Endothelial cell of umbilical vein (primary cell): ENCODE measurements at regions not wholly inside any gene's neighbourhood (a gene's known extent, or its start where the extent isn't known, plus 50 kb on each side); places are given as distances from the start of the nearest gene placed in this dataset.

Experiments used
- BruUV-seq: library from RNA; stranded (reverse); fragments of 400-500 nt; replicated peaks from 2 replicates; lab custom pipeline; 2021; lab: Mats Ljungman, UMichigan
- CTCF ChIA-PET: fragments of 300-600, 350-600 bp; sonication (Branson Sonifier 250); formaldehyde crosslinking; loops from one replicate; lab custom pipeline; 2021; ENCODE audit warnings: antibody characterized with exemption, inconsistent platforms; lab: Charles Lee
- POLR2A ChIA-PET: fragments of 300-600, 350-600 bp; sonication (Branson Sonifier 250); formaldehyde crosslinking; loops from one replicate; lab custom pipeline; 2021; ENCODE audit warnings: antibody characterized with exemption, inconsistent platforms; lab: Charles Lee
- DNase-seq: peaks from one replicate; pipeline ENCODE4 v3.0.0-alpha.2; 2011; ENCODE audit warnings: low read depth, low spot score
- FAIRE-seq: peaks from 2 replicates; lab custom pipeline; 2011; peaks lifted over from hg19 to GRCh38; lab: Jason Lieb, UNC
- H2AFZ ChIP-seq: 2 replicates; pipeline ENCODE4 v1.6.0; 2012; ENCODE audit warnings: low read depth, low read length, control low read depth, inconsistent platforms
- H3K27ac ChIP-seq: 2 replicates; pipeline ENCODE4 v1.5.1; 2011; ENCODE audit warnings: low read depth, mild to moderate bottlenecking, control low read depth, low read length, moderate library complexity; ENCODE audit not compliant: insufficient read depth
- H3K27me3 ChIP-seq, 2 experiments: 2 replicates each; pipeline versions ENCODE4 v1.6.0 to v1.6.1; 2011; ENCODE audit warnings: low read length in 2 of 2, mixed read lengths in 1 of 2; ENCODE audit not compliant: control insufficient read depth in 2 of 2, insufficient read depth in 2 of 2
- H3K36me3 ChIP-seq, 2 experiments: 2 replicates in 1 of 2; 3 replicates in 1 of 2; pipeline ENCODE4 v1.5.1; 2011; ENCODE audit warnings: low read length in 2 of 2, mild to moderate bottlenecking in 1 of 2, moderate library complexity in 1 of 2; ENCODE audit not compliant: control insufficient read depth in 2 of 2, insufficient read depth in 2 of 2; ENCODE audit errors: extremely low read depth in 1 of 2
- H3K4me1 ChIP-seq: 3 replicates; pipeline ENCODE4 v1.5.1; 2011; ENCODE audit warnings: mild to moderate bottlenecking, low read length; ENCODE audit not compliant: control insufficient read depth, insufficient read depth; ENCODE audit errors: extremely low read depth
- H3K4me2 ChIP-seq: 2 replicates; pipeline ENCODE4 v1.6.1; 2011; ENCODE audit warnings: low read length, control low read depth, mixed read lengths; ENCODE audit not compliant: insufficient read depth
- H3K4me3 ChIP-seq, 3 experiments: fragments of 200-600 bp in 1 of 3; sonication (generic), shearing (Covaris generic) in 1 of 3; replicated peaks in 1 of 3; 2 replicates each; pipeline ENCODE4 v1.5.1; 2011 to 2016; ENCODE audit warnings: control low read depth in 3 of 3, low read length in 3 of 3, mild to moderate bottlenecking in 2 of 3, inconsistent platforms in 1 of 3, low read depth in 1 of 3, moderate library complexity in 1 of 3; ENCODE audit not compliant: insufficient read depth in 1 of 3
- H3K79me2 ChIP-seq: 2 replicates; pipeline ENCODE4 v1.6.0; 2012; ENCODE audit warnings: low read length, inconsistent platforms; ENCODE audit not compliant: control insufficient read depth, insufficient read depth
- H3K9ac ChIP-seq: replicated peaks from 2 replicates; pipeline ENCODE3; 2011; ENCODE audit warnings: low read length, control low read depth; ENCODE audit not compliant: insufficient read depth; ENCODE audit errors: extremely low read depth
- H3K9me1 ChIP-seq: replicated peaks from 3 replicates; pipeline ENCODE4 v1.6.0; 2011; ENCODE audit warnings: mild to moderate bottlenecking, low read length; ENCODE audit not compliant: control insufficient read depth, insufficient read depth; ENCODE audit errors: extremely low read depth
- H3K9me3 ChIP-seq: replicated peaks from 2 replicates; pipeline ENCODE4 v1.5.1; 2012; ENCODE audit warnings: low read length, inconsistent platforms; ENCODE audit not compliant: control insufficient read depth, insufficient read depth
- H4K20me1 ChIP-seq: replicated peaks from 2 replicates; pipeline ENCODE3; 2011; ENCODE audit warnings: mild to moderate bottlenecking, low read length; ENCODE audit not compliant: control insufficient read depth, insufficient read depth; ENCODE audit errors: extremely low read depth
- EZH2 ChIP-seq: IDR thresholded peaks from 2 replicates; pipeline ENCODE4 v1.6.1; 2012; ENCODE audit warnings: borderline replicate concordance, low read depth, mild to moderate bottlenecking, moderate library complexity, low read length, inconsistent platforms; ENCODE audit not compliant: severe bottlenecking
- FOS ChIP-seq: IDR thresholded peaks from 2 replicates; pipeline ENCODE4 v1.6.1; 2011; ENCODE audit warnings: mild to moderate bottlenecking, low read length, moderate library complexity, borderline replicate concordance; ENCODE audit not compliant: insufficient read depth
- GATA2 ChIP-seq: IDR thresholded peaks from 2 replicates; pipeline ENCODE4 v1.7.0; 2011; ENCODE audit warnings: low read depth, mild to moderate bottlenecking, moderate library complexity, mixed read lengths, low read length; ENCODE audit not compliant: insufficient read length, insufficient read depth
- JUN ChIP-seq: IDR thresholded peaks from 2 replicates; pipeline ENCODE4 v1.6.1; 2011; ENCODE audit warnings: borderline replicate concordance, low read depth; ENCODE audit not compliant: insufficient read length, insufficient read depth
- MAX ChIP-seq: IDR thresholded peaks from 2 replicates; pipeline ENCODE4 v1.6.1; 2011; ENCODE audit not compliant: insufficient read depth, insufficient read length
- MYC ChIP-seq: IDR thresholded peaks from one replicate; pipeline ENCODE4 v1.6.1; 2011; ENCODE audit warnings: mild to moderate bottlenecking, low read depth, low read length
- POLR2A ChIP-seq: IDR thresholded peaks from 2 replicates; pipeline ENCODE4 v1.6.1; 2012; ENCODE audit warnings: low read depth, mild to moderate bottlenecking, control low read depth, low read length
- POLR2AphosphoS5 ChIP-seq: IDR thresholded peaks from 2 replicates; pipeline ENCODE4 v1.6.1; 2012; ENCODE audit warnings: low read depth, mild to moderate bottlenecking, control low read depth, low read length, moderate library complexity; ENCODE audit not compliant: insufficient read depth
- dilution Hi-C: fragments of 300-500 bp; cut with MboI; formaldehyde crosslinking; loops from one replicate; pipeline ENCODE4 v1.15.0; 2019; ENCODE audit warnings: low sequenced_read_pairs; ENCODE audit not compliant: extremely low pct_ligation_motif_present
- intact Hi-C: fragments of 100-400 bp; cut with micrococcal nuclease; formaldehyde crosslinking; loops from one replicate; pipeline ENCODE4 v1.10.0; 2022
- TF ChIP-seq, protein P1 (sequence below), 2 donors: IDR thresholded peaks; 1 replicate in 1 of 2; 2 replicates in 1 of 2; pipeline ENCODE4 v1.5.1; 2011; ENCODE audit warnings: low read length in 2 of 2, mild to moderate bottlenecking in 2 of 2, moderate library complexity in 2 of 2, control low read depth in 1 of 2, inconsistent platforms in 1 of 2, low read depth in 1 of 2; ENCODE audit not compliant: insufficient read depth in 1 of 2; ENCODE audit errors: extremely low read depth in 1 of 2

DNA sequence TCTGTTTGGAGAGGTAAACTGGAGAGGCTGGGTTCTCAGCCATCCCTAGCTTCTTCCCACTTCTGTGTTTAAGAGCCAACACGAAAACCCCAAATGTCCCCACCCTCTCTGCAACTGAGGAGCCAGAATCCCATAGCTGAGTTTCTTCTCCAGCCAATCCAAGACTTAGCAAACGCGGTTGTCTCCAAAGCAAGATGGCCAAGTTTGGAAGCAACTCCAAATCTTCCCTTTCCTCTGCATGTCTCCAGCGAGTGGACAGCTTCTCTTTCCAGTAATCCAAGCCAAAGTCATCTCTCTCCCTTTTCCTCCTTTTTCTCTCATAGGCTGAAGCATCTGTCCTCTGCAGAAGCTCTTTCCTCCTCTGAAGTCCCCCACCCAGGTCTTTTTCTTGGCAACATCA is 539.2 kb downstream of the MIAT start:
- H4K20me1 ChIP-seq = no peaks in the 10 kb centered on the region
- BruUV-seq = no TSS peak
- TF ChIP-seq FOS = no peak
- no peak for TF ChIP-seq GATA2
- no peak for TF ChIP-seq MAX
- TF ChIP-seq POLR2AphosphoS5 = no peak
- TF ChIP-seq, protein P1, sequence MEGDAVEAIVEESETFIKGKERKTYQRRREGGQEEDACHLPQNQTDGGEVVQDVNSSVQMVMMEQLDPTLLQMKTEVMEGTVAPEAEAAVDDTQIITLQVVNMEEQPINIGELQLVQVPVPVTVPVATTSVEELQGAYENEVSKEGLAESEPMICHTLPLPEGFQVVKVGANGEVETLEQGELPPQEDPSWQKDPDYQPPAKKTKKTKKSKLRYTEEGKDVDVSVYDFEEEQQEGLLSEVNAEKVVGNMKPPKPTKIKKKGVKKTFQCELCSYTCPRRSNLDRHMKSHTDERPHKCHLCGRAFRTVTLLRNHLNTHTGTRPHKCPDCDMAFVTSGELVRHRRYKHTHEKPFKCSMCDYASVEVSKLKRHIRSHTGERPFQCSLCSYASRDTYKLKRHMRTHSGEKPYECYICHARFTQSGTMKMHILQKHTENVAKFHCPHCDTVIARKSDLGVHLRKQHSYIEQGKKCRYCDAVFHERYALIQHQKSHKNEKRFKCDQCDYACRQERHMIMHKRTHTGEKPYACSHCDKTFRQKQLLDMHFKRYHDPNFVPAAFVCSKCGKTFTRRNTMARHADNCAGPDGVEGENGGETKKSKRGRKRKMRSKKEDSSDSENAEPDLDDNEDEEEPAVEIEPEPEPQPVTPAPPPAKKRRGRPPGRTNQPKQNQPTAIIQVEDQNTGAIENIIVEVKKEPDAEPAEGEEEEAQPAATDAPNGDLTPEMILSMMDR (IDR thresholded peaks at IDR 0.05; ENCODE audit: extremely low read depth in 1 of 2, insufficient read depth in 1 of 2, low read depth in 1 of 2, low read length in 2 of 2) = no peak
- no peak for TF ChIP-seq JUN
- no peak for TF ChIP-seq MYC
- TF ChIP-seq POLR2A = no peak
- TF ChIP-seq EZH2 = no peak
- FAIRE-seq (no peak), DNase-seq (no peak)
- no peaks in the 10 kb centered on the region for H3K9me3 ChIP-seq
- H3K27ac ChIP-seq = no peak overlapping the region
- dilution Hi-C loops = no loop called here
- H3K36me3 ChIP-seq = no peaks in the 10 kb centered on the region
- H3K27me3 ChIP-seq = no peaks in the 10 kb centered on the region
- H2AFZ ChIP-seq = no peak overlapping the region
- H3K4me2 ChIP-seq = no peak overlapping the region
- H3K9ac ChIP-seq = no peak overlapping the region
- intact Hi-C loops = no loop called here
- H3K9me1 ChIP-seq = no peaks in the 10 kb centered on the region
- H3K79me2 ChIP-seq = no peaks in the 10 kb centered on the region
- H3K4me3 ChIP-seq = no peak overlapping the region
- no peaks in the 10 kb centered on the region for H3K4me1 ChIP-seq
- POLR2A ChIA-PET = no interaction called here
- CTCF ChIA-PET = interaction anchor here (0.9 to 1.5 kb wide), 4 partner anchors 10 to 42 kb away, joined by 3 to 4 read pairs (median 4); no protein-coding TSS in a partner anchor
